A549 (cell line): ENCODE measurements at regions not wholly inside any gene's neighbourhood (a gene's known extent, or its start where the extent isn't known, plus 50 kb on each side); places are given as distances from the start of the nearest gene placed in this dataset.
"Not testable (repeated sequence)": the region's sequence is repeated elsewhere in the genome, so short reads cannot be mapped to it uniquely, and the experiment has no call there.

Experiments used
- ATAC-seq, 2 experiments: fragments of 200-7000 bp in 1 of 2; fragments of >200 bp in 1 of 2; cut with Nextera tagmentation in 1 of 2; cut with Tn5 transposase in 1 of 2; 3 replicates each; pipeline versions ENCODE4 v1.8.0 to v1.9.1; 2018 to 2020; ENCODE audit warnings: mild to moderate bottlenecking in 1 of 2, moderate library complexity in 1 of 2
- CTCF ChIA-PET: fragments of 300-600 bp; sonication (Branson Sonifier 250); formaldehyde crosslinking; extraction: SDS; loops from one replicate; lab custom pipeline; 2021; ENCODE audit warnings: antibody characterized with exemption, inconsistent platforms; lab: Yijun Ruan, JAX
- POLR2A ChIA-PET: fragments of 350-600 bp; formaldehyde crosslinking; extraction: SDS; loops from one replicate; lab custom pipeline; 2021; ENCODE audit warnings: antibody characterized with exemption, inconsistent platforms; lab: Yijun Ruan, JAX
- DNase-seq, 2 experiments: peaks; one replicate each; pipeline versions ENCODE4 v3.0.0 to v3.0.0-alpha.2; 2011 to 2016; ENCODE audit warnings: low read depth in 1 of 2, low spot score in 1 of 2
- FAIRE-seq: peaks from 2 replicates; lab custom pipeline; 2011; peaks lifted over from hg19 to GRCh38; lab: Jason Lieb, UNC
- H3K27ac ChIP-seq, 2 experiments: fragments of >200 bp; sonication (Bioruptor Twin); formaldehyde crosslinking; 3 replicates each; pipeline ENCODE4 v1.5.1; 2016 to 2017
- H3K4me1 ChIP-seq: fragments of >200 bp; sonication (Bioruptor Twin); formaldehyde crosslinking; 3 replicates; pipeline ENCODE4 v1.6.1; 2016
- H3K4me2 ChIP-seq: fragments of >200 bp; sonication (Bioruptor Twin); formaldehyde crosslinking; 3 replicates; pipeline ENCODE4 v1.6.1; 2016
- H3K4me3 ChIP-seq: fragments of >200 bp; sonication (Bioruptor Twin); formaldehyde crosslinking; 3 replicates; pipeline ENCODE4 v1.5.1; 2016
- H3K9me3 ChIP-seq: fragments of >200 bp; sonication (Bioruptor Twin); formaldehyde crosslinking; 3 replicates; pipeline ENCODE4 v1.6.1; 2016
- WGBS: methylation state at CpG from one replicate; pipeline ENCODE4 v1.1.6; 2017; ENCODE audit errors: missing lambda C conversion rate; 5-methylcytosine and 5-hydroxymethylcytosine counted together

DNA sequence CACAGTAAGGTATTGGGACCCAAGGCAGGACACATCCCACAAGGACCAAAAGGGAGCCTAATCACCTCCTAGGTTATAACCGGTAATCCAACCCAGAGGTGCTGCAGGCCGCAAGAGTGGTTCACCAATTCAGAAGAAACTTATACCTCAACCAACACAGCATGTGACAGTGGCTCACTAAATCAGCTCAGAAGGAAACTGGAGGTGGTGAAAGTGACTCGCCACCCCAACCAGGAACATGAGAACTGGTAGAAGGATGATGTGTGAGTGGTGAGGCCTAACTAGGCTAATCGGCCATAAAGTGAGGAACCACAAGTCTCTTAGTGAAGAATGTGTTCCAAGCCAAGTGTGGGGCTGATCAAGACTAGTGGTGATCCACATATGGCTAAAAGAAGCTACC, 61.3 kb upstream of the RBMY1E start:
- POLR2A ChIA-PET, H3K4me1 ChIP-seq, H3K9me3 ChIP-seq, CTCF ChIA-PET, H3K27ac ChIP-seq, FAIRE-seq, H3K4me2 ChIP-seq, ATAC-seq, DNase-seq, H3K4me3 ChIP-seq: not testable (repeated sequence)
- no CpG with 5 or more reads among the region's 4 CpGs for WGBS

GRCh38 chrY:21978204-21978603, 60.4 kb upstream of the RBMY1E start:
- H3K4me2 ChIP-seq, FAIRE-seq, DNase-seq, CTCF ChIA-PET, POLR2A ChIA-PET, H3K27ac ChIP-seq, H3K9me3 ChIP-seq, ATAC-seq, H3K4me1 ChIP-seq, H3K4me3 ChIP-seq: not testable (repeated sequence)
- WGBS: 0% methylated on average over 1 of the region's 2 CpGs
